Midbrain (tissue), 1 donor: ENCODE measurements at regions not wholly inside any gene's neighbourhood (a gene's known extent, or its start where the extent isn't known, plus 50 kb on each side); places are given as distances from the start of the nearest gene placed in this dataset.
A peak's percentile ranks its signal among the peaks of the same experiment; 100 is the strongest.

Source experiments
- DNase-seq: peaks from one replicate; lab custom pipeline; 2025; lab: John Stamatoyannopoulos, UW

DNA sequence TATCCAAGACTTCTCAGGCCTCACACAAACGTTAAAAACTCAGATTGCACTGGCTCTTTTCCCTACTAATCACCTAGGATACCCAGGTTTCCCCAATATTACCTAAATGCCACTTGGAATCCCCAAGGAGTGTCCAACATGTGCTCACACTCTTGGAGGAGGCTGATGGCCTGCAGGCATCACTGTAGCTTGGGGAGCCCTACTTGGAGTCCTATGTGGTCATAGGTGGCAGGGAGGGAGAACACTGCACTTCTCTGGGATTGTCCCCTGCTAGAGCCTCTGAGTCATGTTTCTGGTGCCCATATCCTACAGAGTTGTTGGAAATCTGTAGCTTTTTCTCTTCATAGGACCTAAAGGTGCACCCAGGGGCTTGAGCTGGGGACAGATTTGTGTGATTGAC lies 433.7 kb downstream of the ARHGEF28 start:
- DNase-seq: no peak

DNA sequence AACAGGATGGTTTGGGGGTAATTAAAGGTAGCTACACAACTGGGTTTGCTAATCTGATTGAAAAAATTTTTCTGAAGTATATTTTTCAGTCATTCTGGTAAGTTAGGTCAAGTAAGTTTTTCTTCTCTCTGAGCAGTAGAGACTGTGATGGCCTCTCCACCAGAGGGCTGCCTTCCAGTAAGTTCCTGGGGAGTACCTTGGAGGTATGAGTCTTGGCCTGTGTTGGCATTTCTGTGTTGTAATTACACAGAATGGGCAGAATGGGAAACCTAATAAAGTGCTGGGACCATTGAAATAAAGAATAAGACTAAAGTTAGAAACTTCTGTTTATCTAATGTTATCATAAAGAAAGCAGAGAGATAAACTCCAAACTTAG lies 430.8 kb downstream of the ARHGEF28 start:
- no peak for DNase-seq

DNA sequence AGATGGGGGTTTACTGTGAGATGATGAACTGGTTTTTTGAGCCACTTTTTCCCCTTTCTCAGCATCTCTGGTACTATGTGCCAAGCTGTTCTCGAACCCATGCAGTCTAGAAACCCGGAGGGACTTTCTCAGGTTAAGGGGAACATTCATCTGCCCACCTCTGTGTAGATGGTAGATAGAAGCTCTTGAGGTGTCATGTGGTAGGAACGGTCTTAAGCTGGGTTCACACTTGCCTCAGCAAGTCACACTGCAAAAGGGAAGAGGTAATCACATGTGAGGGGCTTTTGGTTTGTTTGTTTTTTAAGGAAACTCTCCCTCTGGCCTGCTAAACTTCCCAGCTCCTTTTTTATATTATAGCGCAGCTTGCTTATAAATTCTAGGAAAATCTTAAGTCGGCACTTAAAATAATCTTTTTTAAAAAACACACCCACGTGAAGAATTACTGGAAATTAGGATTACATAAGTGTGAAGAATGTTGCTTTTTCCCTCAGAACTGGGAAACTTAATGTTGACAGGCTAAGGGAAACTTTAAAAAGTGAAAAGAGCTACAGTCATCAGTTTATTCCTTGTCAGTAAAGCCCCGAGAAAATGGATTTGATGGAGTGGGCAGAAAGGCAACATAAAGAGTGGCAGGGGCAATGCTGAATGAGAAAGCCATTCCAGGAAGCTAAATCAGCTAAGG lies 430.3 kb downstream of the ARHGEF28 start:
- no peak for DNase-seq

DNA sequence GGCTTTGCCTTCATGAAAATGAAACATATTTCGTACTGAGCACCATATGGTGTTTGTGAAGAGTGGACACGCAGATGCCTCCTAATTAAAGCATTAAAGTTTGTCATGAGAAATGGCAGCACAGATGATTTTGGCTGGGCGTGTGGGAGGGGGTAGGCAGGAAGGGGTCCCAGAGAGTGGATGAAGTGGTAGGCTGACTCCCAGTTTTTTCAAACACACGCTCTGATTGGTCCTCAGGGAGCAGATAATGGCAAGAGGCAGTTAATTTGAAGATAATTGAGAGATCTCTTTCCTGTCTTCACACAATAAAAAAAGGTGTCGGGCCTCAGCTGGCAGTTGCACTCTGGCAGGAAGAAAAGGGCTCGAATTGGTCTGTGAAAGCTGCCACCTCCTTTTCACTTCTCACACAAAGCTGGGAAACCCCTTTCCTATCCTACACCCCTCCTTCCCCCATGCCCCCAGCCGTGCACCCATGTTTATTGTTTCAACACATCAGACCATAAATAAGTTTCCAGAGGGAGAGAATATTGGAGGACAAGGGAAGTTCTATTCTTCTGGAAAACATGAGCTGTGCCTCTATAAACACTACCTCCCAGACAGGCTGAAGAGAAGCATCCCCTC lies 429.6 kb downstream of the ARHGEF28 start:
- no peak for DNase-seq

GRCh38 chr5:74054641-74055421 lies 428.8 kb downstream of the ARHGEF28 start:
- no peak for DNase-seq

- DNase-seq: no peak
These were observed 428.1 kb downstream of the ARHGEF28 start for GRCh38 chr5:74054139-74054538.

- no peak for DNase-seq
These were observed 426.6 kb downstream of the ARHGEF28 start for GRCh38 chr5:74052441-74053221.

DNA sequence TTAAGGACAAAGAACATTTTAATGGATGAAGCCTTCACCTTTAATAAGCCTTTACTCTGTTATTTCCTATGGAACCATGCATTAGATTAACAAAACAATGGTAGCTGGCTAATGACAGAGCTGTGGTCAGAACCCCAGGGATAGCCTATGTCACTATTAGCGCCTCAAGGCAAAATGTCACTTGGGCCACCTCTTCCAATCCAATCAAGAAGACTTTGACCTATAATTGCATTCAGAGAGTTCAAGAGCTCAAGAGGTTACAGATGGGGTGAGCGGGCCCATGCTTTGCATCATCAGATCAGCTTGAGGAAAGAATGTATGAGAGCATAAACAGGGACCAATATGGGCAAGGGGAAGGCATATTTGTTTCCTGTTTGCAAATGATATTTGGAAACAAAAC lies 425.1 kb downstream of the ARHGEF28 start:
- no peak for DNase-seq

- no peak for DNase-seq
These were observed 418.9 kb downstream of the ARHGEF28 start for GRCh38 chr5:74044936-74045335.

GRCh38 chr5:74042959-74043358 lies 417.0 kb downstream of the ARHGEF28 start:
- DNase-seq: no peak

DNA sequence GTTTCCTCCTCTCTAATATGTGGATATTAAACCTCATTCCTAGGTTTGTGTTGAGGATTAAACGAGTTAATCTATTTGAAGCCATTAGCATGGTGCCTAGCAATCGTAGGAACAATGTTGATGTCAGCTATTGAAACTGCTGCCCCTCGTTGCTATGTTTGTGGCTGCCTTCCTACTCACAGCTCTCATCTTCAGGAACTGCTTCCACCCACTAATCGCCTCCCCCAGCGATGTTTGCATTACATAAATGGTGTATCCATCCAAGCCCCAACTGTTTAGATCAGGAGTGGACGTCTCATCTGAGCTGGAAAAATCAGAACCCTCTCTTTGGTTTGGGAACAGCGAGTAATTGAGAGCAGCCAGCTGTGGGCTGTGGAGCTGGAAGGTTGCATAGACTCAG lies 416.6 kb downstream of the ARHGEF28 start:
- DNase-seq: no peak

- no peak for DNase-seq
These were observed 415.9 kb downstream of the ARHGEF28 start for GRCh38 chr5:74041913-74042312.

- DNase-seq: no peak
These were observed 415.0 kb downstream of the ARHGEF28 start for GRCh38 chr5:74040811-74041491.

DNA sequence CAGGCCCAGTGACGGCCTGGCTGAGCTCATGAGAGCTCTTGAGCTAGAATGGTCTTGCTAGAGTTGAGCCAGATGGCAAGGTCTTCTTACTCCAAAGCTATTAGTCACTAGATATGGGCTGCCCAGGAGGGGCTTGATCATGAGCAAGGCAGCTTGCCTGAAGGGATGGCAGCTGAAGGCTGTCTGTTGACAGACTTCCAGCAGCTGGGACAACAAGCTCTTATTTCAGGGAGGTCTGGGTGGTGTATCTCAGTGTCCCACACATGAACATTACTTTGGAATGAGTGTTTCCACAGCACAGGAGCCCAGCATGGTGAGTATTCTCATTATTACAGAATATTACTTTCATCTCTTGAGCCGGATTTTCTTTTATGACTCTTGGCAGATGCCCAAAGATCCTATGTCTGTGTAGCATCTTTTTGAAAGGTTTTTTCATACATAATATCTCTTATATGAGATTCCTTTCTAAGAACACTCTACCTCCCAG lies 414.1 kb downstream of the ARHGEF28 start:
- DNase-seq: no peak

- no peak for DNase-seq
These were observed 411.3 kb downstream of the ARHGEF28 start for GRCh38 chr5:74037321-74037720.

DNA sequence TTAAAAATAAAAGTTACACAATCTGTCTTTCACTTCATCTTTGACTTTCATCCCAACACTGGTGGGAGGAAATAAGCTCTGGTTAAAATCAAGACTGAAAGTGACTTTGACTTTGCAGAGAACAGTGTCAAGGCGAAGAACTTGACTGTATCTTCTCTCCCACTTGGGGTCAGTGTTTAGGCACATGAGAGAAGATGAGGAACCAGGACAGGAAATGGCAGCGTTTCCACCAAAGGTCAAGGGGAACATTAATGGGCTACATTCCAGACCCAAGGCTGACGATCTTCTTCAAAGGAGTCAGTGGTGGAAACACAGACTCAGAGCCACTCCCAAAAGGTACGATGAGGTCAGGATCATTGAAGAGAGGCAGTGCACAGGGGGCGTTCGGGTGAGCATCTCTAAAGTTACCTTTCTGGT lies 409.5 kb downstream of the ARHGEF28 start:
- DNase-seq: peak; percentile 41

DNA sequence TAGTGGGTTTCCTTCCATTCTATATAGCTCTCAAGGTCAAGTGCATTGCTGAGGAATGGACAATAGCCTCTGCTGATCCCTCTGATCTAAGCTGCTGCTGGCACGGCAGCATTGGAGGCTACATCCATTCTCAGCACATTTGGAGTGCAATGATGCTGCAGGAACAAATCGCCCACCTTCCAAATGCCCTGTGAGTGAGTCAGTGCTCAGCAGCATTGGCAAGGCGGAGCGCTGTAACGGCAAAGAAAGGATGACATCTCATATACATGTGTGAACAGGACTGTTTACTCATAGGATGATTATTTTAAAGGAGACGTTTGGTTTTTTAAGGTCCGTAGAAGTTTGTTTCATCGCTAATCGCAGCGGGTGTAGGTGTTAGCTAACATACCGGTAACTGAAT lies 408.7 kb downstream of the ARHGEF28 start:
- DNase-seq: no peak

GRCh38 chr5:74032617-74033016 lies 406.6 kb downstream of the ARHGEF28 start:
- DNase-seq: no peak

GRCh38 chr5:74031536-74031935 lies 405.5 kb downstream of the ARHGEF28 start:
- DNase-seq: no peak

DNA sequence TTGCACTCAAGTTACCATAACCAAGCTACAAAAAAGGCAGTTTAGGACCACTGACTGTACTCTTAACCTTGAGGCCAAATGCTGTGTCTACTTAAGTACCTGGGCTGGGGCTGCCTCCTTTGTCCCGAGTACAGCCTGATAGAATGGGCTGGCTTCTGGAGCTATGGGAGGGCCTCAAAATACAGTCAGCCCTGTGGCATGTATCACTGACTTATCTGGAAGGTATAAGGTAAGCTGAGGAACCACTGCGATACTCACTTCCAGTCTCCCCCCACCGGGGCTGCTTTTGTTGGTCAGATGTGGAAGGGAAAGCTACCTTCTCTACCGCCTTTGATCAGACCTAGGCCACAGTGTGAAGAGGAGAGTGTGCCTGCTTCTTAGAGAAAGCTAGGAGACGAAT lies 404.8 kb downstream of the ARHGEF28 start:
- DNase-seq: no peak

DNA sequence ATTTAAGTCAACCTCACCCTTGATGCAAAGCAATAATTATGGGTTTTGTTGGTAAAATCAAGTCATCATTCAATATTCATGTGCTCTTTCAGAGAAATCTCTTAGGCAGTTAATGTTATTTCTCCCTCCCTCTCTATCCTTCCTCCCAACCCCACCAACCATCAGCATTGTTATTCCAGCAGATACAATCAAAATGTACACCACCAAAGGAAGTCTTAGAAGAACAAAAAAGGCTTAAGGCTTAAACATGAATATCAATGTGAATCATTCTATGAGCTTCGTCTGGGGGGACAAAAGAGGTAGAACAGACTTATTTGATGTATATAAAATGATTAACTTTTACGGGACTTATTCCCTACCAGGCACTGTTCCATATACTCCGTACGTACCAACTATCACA lies 404.4 kb downstream of the ARHGEF28 start:
- DNase-seq: no peak

- no peak for DNase-seq
These were observed 403.0 kb downstream of the ARHGEF28 start for GRCh38 chr5:74028976-74029375.
